ENCODE measurements at regions not wholly inside any gene's neighbourhood (a gene's known extent, or its start where the extent isn't known, plus 50 kb on each side); places are given as distances from the start of the nearest gene placed in this dataset.

DNA sequence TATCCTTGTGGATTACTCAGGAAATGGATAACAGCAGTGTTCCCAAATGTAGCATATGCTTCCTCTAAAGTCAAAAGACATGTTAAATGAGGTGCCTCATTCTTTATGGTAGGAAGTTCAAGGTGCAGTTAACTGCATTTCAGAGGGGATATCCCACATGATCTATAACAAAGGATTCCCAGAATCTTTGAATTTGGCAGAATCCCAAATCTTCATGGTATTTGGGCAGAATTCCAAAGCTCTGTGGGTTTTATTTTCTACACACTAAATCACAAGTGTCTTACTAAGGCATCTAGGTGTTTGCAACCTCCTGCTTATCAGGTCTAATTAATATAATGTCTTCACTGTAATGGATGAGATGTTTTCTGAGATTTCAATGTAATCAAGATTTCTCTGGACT lies 364.3 kb upstream of the MAN1A1 start:
- TF ChIP-seq, protein P1, sequence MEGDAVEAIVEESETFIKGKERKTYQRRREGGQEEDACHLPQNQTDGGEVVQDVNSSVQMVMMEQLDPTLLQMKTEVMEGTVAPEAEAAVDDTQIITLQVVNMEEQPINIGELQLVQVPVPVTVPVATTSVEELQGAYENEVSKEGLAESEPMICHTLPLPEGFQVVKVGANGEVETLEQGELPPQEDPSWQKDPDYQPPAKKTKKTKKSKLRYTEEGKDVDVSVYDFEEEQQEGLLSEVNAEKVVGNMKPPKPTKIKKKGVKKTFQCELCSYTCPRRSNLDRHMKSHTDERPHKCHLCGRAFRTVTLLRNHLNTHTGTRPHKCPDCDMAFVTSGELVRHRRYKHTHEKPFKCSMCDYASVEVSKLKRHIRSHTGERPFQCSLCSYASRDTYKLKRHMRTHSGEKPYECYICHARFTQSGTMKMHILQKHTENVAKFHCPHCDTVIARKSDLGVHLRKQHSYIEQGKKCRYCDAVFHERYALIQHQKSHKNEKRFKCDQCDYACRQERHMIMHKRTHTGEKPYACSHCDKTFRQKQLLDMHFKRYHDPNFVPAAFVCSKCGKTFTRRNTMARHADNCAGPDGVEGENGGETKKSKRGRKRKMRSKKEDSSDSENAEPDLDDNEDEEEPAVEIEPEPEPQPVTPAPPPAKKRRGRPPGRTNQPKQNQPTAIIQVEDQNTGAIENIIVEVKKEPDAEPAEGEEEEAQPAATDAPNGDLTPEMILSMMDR (conservative IDR thresholded peaks at IDR 0.05; ENCODE audit: low read depth, low read length): no peak
- TF ChIP-seq POLR2A (IDR thresholded peaks at IDR 0.05; ENCODE audit: low read depth, low read length) (no peak), CEBPB (IDR thresholded peaks at IDR 0.05; ENCODE audit: low read depth, low read length) (no peak), SMC3 (IDR thresholded peaks at IDR 0.05; ENCODE audit: low read depth, low read length) (no peak)

Data from IMR-90 (cell line).